Liver (tissue), 3 donors: ENCODE measurements at regions not wholly inside any gene's neighbourhood (a gene's known extent, or its start where the extent isn't known, plus 50 kb on each side); places are given as distances from the start of the nearest gene placed in this dataset.

ENCODE experiments used
- EGR1 ChIP-seq, 2 donors: IDR thresholded peaks; 2 replicates each; pipeline ENCODE4 v1.6.1; 2016 to 2018; ENCODE audit warnings: antibody characterized with exemption in 2 of 2, low read depth in 2 of 2
- GABPA ChIP-seq, 2 donors: IDR thresholded peaks in 1 of 2; conservative IDR thresholded peaks in 1 of 2; 2 replicates each; pipeline ENCODE4 v1.6.1; 2016; ENCODE audit warnings: antibody characterized with exemption in 2 of 2, mild to moderate bottlenecking in 1 of 2, moderate library complexity in 1 of 2
- NR2F2 ChIP-seq: IDR thresholded peaks from 2 replicates; pipeline ENCODE4 v1.6.1; 2016; ENCODE audit warnings: antibody characterized with exemption
- SP1 ChIP-seq: IDR thresholded peaks from 2 replicates; pipeline ENCODE4 v1.6.1; 2018; ENCODE audit warnings: antibody characterized with exemption, mild to moderate bottlenecking
- TAF1 ChIP-seq: conservative IDR thresholded peaks from 2 replicates; pipeline ENCODE4 v1.6.1; 2016; ENCODE audit warnings: antibody characterized with exemption, mild to moderate bottlenecking
- TF ChIP-seq, protein P1 (sequence below): IDR thresholded peaks from 2 replicates; pipeline ENCODE4 v1.6.1; 2016; ENCODE audit warnings: antibody characterized with exemption
- TF ChIP-seq, protein P2 (sequence below): fragments of 150-350 bp; IDR thresholded peaks from 2 replicates; pipeline ENCODE4 v1.5.1; 2017; ENCODE audit warnings: improper control_type of control experiment, low read depth, low read length; ENCODE audit not compliant: missing input control
- donor health status: healthy.
- donor health status: healthy.

DNA sequence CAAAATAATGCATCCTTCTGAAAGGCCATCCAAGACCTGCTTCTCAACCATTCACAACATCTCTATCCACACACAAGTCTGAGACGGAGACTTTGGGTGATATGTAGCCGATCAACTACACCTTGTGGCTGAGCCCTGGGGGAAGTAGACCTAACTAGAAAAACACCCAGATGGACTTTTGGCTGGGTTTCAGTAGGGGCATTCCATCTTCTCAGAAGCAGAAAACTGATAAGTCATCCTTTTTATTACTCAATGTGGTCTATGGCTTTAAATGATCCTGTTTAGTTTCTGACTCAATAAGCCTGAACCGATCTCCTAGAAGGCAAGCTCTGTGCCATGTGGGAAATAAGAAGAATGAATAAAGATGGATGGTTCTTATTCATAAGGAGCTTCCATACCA is 82.5 kb upstream of the AFF2 start:
- no peak for TF ChIP-seq GABPA (IDR thresholded peaks at IDR 0.05 in 1 of 2, conservative IDR thresholded peaks at IDR 0.05 in 1 of 2)
- TF ChIP-seq, protein P1, sequence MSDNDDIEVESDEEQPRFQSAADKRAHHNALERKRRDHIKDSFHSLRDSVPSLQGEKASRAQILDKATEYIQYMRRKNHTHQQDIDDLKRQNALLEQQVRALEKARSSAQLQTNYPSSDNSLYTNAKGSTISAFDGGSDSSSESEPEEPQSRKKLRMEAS, result no peak
- TF ChIP-seq NR2F2, result no peak
- no peak for TF ChIP-seq SP1
- TF ChIP-seq, protein P2, sequence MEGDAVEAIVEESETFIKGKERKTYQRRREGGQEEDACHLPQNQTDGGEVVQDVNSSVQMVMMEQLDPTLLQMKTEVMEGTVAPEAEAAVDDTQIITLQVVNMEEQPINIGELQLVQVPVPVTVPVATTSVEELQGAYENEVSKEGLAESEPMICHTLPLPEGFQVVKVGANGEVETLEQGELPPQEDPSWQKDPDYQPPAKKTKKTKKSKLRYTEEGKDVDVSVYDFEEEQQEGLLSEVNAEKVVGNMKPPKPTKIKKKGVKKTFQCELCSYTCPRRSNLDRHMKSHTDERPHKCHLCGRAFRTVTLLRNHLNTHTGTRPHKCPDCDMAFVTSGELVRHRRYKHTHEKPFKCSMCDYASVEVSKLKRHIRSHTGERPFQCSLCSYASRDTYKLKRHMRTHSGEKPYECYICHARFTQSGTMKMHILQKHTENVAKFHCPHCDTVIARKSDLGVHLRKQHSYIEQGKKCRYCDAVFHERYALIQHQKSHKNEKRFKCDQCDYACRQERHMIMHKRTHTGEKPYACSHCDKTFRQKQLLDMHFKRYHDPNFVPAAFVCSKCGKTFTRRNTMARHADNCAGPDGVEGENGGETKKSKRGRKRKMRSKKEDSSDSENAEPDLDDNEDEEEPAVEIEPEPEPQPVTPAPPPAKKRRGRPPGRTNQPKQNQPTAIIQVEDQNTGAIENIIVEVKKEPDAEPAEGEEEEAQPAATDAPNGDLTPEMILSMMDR, result no peak
- no peak for TF ChIP-seq EGR1 (IDR thresholded peaks at IDR 0.05; ENCODE audit: low read depth in 2 of 2)
- TF ChIP-seq TAF1, result no peak
